HG03457 (cell line): ENCODE measurements at regions not wholly inside any gene's neighbourhood (a gene's known extent, or its start where the extent isn't known, plus 50 kb on each side); places are given as distances from the start of the nearest gene placed in this dataset.

Source experiments
- ATAC-seq: cut with Tn5 transposase; IDR thresholded peaks from one replicate; pipeline ENCODE4 v1.9.1; 2021; ENCODE audit warnings: moderate number of reproducible peaks; ENCODE audit not compliant: unreplicated experiment

DNA sequence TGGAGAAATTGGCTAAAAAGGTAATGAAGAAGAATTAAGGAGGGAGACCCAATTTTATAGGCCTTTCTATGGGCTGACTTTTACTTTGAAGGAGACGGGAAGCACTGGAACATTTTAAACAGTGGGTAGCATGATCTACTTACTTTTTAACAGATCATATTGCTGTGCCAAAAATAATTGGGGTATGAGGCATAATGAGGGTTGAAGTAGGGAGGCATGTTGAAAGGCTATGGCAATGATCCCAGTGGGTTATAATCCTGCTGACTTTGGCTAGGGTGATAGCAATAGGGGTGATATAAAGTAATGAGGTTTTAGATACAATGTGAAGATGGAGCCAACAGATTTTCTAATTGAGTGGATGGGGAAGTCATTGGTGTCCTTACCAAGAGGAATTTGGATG lies 73.2 kb downstream of the GPR37 start:
- ATAC-seq, result no peak

DNA sequence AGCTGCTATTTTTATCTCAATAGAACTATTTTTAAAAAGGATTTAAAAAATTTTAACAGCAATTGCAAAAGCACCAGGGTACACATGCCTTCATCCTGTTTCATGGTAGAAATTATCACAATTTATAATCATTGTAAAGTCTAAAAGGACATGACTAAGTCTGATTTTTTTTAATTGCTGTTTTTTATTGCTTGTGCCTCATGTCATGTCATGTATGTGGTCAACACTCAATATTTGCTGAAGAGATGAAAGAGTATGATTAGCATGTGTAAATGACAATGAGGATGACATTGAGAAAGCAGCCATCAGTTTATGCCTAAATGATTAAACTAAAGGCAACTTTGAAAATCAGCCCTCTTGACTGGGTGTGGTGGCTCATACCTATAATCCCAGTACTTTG lies 74.8 kb downstream of the GPR37 start:
- no peak for ATAC-seq

DNA sequence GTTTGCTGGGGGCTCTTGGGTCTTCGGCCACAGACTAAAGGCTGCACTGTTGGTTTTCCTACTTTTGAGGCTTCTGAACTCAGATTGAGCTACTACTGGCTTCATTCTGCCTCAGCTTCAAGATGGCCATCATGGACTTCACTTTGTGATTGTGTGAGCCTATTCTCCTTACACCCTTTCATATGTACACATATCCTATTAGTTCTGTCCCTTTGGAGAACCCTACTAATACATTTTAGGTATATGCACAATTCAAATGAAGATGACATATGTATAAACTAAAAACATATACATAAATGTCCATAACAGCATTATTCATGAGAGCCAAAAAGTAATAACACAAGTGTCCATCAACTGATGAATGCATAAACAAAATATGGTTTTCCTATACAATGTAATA lies 75.7 kb downstream of the GPR37 start:
- no peak for ATAC-seq

DNA sequence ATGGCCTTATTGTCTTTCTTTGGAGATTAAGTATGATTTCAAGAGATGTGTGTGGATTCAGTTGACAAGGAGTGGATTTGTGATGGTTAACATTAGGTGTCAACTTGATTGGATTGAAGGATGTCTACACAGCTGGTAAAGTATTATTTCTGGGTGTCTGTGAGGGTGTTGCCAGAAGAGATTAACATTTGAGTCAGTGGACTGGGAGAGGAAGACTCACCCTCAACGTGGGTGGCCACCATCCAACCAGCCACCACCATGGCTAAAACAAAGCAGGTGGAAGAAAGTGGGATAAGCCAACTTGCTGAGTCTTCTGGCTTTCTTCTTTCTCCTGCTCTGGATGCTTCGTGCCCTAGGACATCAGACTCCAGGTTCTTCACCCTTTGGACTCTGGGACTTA lies 76.1 kb downstream of the GPR37 start:
- ATAC-seq, result no peak

DNA sequence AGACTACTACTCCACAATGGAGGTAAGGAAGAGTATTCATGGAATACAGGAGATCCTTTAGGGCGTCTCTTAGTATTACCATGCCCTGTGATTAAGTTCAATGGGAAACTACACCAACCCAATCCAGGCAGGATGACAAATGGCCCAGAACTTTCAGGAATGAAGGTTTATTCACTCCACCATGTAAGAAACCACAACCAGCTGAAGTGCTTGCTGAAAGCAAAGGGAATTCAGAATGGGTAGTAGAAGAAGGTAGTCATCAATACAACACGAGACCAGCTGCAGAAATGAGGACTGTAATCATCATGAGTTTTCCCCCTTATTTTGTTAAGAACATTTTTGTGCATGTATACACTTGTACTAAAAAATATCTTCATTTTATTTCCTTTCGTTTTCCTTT lies 76.6 kb downstream of the GPR37 start:
- no peak for ATAC-seq

DNA sequence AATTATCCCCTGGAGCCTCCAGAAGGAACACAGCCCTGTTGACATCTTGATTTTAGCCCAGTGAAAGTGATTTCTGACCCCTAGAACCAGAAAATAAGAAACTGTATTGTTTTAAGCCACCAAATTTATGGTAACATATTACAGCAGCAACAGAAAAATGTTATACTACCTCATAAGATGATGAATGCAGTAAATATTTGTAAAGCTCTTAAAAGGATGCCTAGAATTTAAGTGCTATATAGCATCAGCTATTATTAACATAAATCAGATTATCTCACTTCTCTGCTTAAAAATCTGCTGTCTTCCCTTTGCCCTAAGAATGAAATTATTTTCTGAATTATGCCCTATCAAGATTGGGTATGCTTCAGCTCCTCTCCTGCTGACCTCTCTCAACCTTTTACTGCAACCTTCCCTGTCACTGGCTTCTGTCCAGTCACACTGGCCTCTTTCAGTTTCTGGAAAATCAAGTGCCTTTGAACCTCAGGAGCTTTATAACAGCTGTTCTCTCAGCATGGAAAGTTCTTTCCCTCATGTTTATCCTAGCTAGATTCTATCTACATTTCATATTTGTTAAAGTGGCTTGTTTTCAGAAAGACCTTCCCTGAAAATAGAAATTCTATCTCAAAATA lies 78.9 kb downstream of the GPR37 start:
- no peak for ATAC-seq

DNA sequence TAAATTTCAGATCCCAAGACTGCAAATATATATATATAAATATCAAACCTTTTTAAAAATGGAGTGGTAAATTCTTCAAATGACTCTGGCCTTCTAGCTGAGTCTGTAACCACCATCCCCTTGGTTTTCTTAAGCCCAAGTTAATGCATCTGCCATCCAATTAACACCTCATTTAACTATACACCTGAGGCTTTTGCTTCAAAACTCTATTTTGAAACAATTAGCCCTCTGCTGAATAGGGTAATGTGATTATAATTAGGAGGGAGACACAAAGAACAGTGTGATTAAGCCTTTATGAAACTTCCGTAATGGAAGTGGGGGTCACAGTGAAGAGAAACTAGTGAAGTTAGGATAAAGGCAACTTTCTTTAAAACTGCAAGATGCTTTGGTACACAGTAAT lies 83.6 kb downstream of the GPR37 start:
- ATAC-seq, result no peak

DNA sequence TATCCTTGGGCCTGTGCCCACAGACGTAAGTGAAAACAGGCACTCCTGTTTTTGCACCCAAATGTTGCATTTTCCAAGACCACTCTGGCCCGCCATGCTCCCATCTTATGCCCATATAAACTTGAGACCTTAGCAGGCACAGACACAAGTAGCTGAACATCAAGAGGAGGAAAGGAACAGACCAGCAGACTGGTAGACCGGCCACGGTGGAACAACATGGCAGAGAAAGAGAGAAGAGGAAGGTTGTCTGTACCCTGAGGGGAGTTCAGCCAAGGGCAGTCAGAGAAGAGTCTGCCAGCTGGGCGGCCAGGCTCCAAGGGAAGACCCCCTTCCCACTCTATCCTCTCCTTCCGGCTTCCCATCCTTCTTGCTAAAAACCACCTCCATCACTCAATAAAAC lies 85.3 kb downstream of the GPR37 start:
- no peak for ATAC-seq

DNA sequence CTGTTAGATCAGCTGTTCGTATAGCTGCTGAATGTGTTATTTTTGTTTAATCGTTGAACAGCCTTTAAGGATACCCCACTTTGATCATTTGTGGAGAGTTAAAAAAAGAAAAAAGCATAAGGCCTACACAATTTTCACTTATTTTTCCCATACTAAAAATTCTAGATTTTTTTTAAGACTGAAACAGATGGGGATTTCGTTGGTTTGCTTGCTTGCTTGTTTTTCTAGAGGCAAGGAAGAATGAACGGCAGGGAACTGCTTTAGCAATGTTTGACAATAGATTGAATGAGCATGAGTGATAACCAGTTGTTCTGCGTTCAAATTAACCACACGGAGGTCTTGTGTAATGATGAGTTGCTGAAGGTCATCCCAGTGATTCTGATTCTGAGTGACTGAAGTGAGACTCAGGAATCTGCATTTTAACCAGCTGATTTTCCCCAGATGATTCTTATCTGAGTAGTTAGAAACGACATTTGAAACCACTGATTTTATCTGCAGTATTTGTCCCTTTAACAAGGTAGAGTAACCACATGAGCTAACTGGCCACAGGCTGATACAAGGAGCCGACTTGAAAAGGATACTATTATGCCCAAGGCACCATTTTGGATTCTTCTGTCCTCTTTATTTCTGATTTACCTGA lies 85.9 kb downstream of the GPR37 start:
- ATAC-seq, result no peak

DNA sequence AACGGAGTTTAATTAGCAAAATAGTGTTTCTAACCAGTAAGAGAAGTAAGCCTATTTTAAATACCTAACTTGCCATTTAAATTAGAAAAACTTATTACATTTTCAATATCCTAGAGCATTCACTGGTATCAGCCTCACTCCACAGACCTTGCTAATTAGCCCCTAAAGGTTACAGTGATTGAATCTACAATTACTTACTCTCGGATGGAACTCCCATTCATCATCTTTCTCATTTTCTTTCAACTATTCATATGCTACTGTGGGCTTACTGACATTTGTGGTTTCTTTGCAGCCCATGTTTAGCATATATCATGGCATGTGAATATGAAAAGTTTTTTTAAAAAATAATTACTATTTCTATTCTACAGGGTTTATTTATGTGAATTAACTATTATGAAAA lies 86.4 kb downstream of the GPR37 start:
- no peak for ATAC-seq

DNA sequence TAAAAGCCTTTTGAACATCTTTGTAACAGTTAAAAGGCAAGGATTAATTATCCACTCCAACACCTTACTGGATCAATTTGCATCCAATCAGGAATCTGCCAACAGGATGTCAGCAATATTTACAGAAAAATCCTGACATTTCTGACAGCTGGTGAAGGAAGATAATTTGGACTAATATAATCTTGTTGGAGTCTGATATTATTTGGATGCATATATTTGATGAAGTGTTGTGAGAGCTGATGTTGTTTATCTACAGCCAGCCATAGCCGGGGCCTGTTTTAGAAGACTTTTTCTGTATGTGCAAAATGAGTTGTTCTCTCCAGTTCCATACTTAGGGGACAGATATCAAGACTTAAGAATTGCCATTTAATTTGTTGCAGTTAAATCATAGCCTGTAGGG lies 91.1 kb downstream of the GPR37 start:
- no peak for ATAC-seq

DNA sequence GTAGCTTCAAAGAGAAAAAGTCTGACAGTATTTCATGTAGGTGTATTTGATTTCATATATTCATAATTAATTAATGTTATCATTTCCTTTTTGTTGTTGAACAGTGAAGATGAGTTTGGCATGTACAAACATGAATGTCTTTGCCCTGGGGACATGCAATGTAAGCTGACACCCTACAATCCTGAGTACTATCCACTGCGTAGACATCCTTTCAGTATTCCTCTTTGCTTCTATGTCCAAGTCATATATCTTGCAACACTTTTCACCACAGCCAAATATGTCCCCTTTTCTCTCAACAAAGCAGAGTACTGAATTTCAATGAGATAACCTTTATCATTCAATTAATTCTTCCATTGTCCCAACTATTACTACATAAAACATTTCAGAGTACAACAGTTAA lies 93.6 kb downstream of the GPR37 start:
- no peak for ATAC-seq

DNA sequence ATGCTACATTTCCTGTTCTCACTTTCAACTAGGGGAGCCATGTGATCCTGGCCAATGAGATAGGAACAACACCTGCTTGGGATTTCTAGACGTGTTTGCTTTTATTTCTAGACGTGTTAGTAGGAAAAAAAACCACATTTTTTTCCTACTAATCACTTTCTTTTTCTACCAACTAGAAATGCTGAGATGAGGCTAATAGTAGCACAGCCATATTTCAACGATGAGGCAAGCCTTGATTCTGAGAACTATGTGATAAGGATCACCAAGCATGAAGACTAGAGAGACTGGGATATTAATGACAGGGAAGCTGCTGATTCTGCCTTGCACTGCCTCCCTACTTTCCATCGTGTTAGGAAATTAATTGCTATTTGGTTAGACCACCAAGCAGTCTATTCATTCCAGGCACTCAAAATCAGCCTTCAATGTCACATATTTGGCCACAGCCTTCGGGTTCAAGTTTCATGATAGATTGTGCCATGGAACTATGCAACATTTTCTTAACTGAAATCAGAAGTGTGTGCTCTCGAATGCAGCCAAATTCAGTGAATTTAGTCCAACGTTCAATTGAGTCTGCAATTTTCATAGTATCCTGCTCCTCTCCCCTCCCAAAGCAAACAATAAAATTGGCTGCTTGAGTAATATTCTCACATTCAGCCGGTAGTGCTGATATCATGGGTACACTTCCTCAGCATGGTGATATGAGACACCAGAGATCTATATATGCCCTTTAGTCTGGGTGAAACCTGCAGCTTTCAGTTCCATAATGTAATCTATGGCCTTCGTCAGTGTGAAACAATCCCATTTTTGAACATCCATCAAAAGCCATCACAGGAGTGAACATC lies 98.1 kb downstream of the GPR37 start:
- no peak for ATAC-seq

DNA sequence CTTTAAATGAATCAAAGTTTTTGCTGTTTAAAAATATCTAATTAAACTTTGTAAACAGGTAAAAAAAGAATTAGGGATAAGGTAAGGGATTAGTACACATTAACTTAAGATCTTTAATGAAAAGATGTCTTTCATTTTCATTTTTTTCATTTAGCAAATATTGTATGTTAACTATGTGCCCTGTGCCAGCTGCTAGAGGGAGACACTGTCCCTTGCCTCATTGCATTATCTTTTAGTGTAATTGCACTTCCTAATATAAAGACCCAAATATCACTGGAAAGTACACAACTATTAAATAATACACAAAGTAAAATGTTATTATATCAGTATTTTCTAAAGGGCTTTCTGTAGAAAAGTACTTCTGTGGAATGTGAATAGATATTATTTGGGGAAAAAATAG lies 102.7 kb downstream of the GPR37 start:
- no peak for ATAC-seq

DNA sequence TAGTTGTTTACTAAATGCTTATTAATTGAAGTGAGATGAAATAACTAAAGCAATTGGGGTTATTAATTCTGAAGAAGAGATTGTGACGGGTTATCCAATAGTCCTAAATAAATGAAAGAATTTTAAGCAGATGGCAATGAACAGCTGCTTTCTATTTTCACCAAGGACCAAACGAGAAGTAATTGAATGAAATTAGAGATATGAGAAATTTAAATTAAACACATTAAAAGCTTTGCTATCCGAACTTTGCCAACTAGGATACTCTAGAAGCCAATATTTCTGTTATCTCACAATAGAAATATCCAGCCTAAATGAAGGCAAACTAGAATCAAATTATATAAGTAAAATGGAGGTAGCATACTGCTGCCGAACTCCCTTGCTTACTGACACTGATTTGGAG lies 103.2 kb downstream of the GPR37 start:
- no peak for ATAC-seq

DNA sequence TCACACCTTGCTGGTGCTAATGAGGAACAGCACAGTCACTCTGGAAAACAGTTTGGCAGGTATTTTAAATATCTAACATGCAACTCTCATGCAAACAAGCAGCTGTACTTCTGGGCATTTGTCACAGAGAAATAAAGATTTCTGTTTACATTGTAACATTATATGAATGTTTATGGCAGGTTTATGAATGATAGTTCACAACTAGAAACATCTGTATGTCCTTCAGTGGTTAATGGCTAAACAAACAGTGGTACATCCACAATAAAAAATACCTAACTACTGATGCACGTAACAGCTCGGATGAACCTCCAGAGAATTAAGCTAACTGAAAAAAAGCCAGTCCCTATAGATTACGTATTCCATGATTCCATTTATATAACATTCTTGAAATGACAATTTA lies 109.6 kb downstream of the GPR37 start:
- no peak for ATAC-seq

DNA sequence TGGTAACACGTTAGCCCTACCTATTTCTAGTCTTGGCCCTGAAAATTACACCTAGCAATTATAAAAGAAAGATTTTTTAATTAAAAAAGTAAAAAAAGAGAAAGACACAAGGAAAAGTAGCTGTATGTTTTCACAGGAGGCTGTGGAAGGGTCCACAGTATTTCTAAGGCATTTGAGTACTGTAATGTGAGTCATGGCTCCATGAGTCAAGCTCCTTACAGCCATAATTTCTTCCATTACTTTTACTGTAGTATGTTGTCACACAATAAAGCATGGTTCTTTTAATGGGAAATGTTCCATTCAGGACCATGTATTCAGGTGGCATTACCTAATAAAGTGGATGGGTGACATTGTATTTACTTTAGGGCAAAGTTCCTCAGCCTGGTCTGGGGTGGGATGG lies 113.4 kb downstream of the GPR37 start:
- ATAC-seq, result no peak

DNA sequence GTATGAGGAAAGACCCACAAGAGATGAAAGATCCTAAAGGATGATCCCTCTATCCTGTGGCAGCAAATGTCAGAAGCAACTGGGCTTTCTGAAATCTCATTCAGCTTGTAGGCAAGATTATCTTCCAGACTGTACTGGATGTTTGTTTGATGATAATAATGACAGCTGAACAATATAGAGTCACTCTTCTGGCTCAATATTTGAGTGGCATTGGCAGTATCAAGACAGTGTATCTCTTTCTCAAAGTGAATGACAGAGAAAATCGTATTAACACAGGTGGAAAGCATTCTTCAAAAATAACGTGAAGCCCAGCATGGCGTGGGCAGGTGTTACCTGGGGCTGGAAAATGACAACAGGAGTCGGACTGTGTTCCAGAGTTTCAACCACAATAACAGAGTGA lies 114.5 kb downstream of the GPR37 start:
- ATAC-seq, result no peak

DNA sequence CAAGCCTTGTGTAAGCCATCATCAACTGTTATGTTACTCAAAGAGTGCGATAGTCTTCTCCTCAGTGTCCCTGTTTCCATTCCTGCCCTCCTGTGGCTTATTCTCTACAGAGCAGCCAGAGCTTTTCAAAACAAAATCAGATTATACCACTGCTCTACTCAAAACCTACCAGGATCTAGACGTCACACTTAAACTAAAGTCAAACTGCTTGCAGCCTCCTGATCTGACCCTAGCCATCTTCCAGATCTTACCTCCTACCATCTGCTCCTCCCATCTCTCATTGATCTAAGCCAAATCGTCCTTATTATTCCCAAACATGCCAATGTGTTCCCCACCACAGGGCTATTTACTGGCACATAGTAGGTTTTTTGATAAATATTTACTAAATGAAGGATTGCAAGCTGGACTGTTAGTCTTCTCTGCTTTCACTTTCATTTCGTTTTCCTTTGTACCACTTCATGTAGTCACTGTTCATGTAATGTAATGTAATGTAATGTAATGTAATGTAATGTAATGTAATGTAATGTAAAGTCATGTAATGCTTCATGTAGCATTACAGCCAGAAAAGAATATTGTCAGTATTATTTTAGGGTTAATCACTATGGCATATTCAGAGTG lies 116.1 kb downstream of the GPR37 start:
- ATAC-seq, result no peak

DNA sequence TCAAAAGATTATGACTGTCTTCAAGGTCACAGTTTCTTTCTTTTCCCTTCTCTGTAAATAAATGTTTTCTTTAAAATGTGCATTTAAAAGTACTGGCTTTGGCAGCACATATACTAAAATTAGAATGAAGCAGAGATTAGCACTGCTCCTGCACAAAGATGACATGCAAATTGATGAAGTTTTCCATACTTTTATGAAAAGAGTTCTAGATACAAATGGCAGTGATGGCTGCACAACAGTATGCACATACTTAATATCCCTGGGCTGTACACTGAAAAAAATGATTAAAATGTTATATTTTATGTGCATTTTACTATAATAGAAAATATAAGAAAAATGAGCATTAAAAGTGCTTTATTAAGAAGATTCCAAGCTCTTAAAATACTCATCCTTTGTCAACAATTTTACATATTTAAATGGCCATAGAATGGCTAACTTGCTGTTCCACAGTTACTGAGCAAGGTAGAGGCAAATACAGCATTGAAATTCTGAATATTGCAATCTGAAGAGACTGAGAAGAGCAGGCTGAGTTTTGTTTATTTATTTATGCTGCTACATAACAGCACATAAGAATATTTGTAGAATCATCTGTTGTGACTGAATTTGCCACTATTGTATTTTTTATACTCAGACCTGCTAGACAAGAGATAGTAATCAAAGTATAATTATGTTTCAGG lies 117.8 kb downstream of the GPR37 start:
- no peak for ATAC-seq

DNA sequence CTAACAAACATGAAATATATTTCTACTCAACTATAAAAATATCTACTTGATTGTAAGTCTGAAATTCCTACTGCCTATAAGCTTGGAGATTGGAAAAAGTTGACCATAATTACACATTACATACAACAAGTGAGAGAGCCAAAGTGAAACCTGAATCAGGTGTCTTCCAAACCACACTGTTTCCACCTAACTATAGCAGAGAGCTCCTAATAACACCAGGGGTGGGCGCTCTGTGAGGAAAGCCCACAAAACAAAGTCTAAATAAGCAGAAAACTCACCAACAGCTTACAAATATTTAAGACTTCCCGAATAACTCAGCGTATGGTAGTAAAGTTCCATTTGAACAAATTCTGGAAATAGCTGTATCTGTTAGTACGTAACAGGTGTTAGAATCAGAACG lies 119.9 kb downstream of the GPR37 start:
- ATAC-seq, result no peak
